GM21447 (cell line): ENCODE measurements at regions not wholly inside any gene's neighbourhood (a gene's known extent, or its start where the extent isn't known, plus 50 kb on each side); places are given as distances from the start of the nearest gene placed in this dataset.
"Not testable (repeated sequence)": the region's sequence is repeated elsewhere in the genome, so short reads cannot be mapped to it uniquely, and the experiment has no call there.

Source experiments
- ATAC-seq: cut with Tn5 transposase; IDR thresholded peaks from one replicate; pipeline ENCODE4 v1.9.1; 2021; ENCODE audit not compliant: unreplicated experiment

DNA sequence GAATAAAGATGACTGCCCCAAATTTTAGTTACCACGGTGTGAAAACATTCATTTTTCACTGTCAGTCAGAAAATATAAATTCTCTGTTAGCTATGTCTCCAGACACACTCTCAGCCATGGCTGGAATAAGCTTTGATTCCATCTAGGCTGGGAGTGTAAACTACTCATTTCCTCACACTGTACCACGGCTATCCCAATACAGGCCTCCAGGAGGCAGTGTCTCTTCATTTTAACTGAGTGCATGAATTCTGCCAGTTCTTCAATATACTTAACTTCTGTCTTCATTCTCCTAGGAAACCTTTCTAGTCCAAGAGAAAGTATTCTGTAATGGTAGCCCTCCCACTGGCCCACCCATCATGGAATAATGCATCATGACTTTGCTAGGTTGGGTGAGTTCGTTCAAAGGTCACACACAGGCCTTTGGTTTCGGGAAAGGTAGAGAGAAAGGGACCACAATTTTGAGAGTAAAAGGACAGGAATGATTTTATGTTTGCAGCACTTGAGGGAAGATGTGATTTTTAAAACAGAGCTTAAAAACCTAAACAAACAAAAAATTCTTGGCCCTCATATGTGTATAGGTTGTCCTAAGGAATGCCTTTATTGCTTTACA, 381.1 kb downstream of the SEC23A start:
- ATAC-seq, result peak; percentile 91

DNA sequence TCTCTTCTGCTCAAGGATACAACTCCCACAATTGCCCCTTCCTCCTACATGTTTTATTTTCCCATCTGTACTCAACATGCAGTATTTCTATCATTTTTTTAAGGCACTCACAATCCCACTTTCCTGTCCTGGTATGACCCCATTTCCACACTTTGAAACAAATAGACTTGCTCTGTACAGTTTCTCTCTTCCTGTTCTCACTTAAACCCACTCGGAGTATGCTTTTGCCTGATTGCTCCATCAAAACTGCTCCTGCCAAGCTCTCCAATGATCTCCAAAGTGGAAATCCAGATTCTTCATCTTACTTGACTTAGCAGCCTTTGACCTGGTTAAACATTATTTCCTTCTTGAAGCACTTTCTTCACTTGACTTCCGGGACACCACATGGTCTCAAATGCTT, 384.5 kb downstream of the SEC23A start:
- no peak for ATAC-seq

DNA sequence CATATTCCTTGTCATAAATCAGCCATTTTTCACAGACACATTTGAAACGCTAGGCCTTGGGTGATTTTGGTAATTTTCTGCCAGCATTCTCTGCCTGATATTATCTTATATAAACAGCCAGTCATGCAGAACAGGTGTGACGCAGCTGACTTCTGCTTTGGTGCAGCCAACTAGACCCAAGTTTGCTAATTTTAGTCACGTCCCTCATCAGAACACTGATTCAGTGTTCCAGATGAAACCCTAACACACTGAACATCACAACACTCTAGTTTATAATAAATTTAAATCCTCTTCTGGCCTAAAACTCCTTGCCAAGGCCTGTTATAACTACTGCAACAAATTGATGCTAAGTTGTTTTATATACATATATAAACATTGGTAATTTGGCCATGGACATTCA, 386.1 kb downstream of the SEC23A start:
- ATAC-seq, result no peak

DNA sequence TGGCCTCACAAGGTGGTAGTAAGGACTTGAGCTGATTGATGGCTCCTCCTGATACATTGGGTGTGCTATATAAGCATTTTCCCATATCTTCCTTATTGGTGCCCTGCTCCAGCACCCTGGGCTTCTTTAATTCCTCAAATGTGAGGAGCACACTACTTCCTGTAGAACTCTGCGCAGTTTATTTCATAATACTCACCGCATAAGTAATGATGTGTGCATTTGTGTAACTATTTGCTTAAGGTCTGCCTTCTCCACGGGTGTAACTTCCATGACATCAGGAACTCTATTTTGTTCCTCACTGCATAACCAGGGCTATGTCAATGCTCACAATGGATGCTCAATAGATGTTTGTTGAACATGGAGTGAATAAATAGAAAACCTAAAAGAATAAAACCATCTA, 392.2 kb downstream of the SEC23A start:
- ATAC-seq, result no peak

DNA sequence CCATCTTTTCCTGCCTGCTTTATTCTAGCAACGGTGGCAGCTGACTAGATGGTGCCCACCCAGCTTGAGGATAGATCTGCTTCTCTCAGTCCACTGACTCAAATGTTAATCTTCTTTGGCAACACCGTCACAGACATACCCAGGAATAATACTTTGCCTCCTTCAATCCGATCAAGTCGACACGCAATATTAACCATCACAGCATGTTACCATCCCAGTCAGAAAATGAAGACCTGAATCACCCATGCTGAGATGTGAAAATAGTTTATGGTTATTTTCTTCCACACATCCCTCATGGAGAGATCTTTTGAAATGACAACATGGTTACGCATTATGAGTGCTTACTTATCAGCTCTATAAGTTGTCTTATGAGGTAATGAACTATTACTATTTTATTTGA, 392.8 kb downstream of the SEC23A start:
- no peak for ATAC-seq

DNA sequence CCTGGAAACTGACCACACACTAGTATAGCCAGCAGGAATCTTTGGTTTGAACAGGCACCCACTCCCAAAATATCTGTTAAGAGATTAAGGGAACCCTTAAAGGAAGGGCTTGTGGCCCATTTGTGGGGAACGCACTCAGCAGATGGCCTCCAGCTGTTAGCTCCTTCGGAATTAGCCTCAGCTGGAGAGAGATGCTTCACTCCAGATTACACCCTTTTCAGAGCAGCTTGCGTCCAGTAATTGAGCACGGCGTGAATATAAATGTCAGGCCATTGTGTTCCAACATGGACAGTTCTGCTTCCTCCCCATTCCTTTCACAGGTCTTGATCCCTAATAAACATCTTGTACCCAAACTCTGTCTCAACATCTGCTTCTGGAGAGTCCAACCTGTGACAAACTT, 397.8 kb downstream of the SEC23A start:
- no peak for ATAC-seq

DNA sequence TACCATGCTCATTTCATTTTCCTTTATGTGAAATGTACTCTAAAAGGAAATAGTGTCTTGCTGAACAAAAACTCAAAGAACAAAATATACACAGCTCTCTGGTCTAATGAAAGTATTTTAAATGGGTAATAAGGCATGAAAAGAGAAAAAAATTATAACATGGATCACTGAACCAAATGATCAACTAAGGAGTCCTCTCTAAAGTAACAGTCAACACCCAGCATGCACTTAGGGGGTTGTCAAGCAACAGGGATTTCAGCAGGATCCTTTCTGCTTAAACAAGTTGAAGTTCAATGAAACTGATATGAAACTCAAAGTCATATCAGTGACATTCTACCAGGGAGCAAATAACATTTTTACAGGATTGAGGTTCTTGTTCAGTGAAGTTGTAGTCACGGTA, 398.8 kb downstream of the SEC23A start:
- ATAC-seq, result no peak

DNA sequence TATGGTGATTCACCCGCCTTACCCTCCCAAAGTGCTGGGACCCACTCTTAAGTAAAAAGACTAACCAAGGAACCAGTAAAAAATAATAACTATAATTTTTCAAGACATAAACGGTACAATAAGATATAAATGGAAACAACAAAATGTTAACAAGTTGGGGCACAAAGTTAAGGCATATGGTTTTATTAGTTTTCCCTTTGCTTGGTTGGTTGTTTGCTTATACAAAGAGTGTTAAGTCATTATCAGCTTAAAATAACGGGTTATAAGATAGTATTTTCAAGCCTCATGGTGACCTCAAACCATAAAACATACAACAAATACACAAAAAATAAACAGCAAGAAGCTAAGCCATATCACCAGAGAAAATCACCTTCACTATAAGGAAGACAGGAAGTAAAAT, 406.1 kb downstream of the SEC23A start:
- no peak for ATAC-seq

DNA sequence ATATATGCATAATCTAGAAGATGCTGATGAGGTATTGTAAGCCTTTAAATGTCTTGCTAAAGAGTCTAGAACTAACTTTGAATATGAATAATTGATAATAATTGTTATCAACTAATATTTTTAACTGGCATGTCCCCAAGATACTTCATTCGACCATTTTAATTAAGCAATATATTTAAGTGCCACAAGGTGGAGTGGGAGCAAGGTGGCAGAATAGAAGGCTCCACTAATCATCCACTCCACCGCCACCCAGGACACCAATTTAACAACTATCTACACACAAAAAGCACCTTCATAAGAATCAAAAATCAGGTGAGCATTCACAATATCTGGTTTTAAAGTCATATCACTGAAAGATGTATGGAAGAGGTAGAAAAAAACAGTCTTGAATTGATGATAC, 409.6 kb downstream of the SEC23A start:
- no peak for ATAC-seq

DNA sequence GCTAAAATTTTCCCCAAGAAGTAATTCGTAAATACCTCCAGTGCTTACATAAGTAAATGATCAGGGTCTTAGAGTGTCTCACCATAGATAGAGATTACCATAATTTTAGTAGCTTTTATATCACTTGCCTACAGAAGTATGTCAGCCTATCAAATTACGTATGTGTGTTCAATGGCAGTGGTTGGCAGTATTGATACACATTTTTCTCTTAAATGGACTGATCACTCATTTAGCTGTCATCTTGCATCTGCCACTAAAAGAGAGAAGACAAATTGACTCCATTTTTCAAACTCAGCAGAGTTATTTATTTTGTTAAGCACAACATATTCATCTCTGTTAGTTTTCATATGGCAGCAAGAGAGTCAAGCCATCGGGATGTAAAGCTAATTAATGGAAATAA, 413.1 kb upstream of the CLEC14A start:
- no peak for ATAC-seq

DNA sequence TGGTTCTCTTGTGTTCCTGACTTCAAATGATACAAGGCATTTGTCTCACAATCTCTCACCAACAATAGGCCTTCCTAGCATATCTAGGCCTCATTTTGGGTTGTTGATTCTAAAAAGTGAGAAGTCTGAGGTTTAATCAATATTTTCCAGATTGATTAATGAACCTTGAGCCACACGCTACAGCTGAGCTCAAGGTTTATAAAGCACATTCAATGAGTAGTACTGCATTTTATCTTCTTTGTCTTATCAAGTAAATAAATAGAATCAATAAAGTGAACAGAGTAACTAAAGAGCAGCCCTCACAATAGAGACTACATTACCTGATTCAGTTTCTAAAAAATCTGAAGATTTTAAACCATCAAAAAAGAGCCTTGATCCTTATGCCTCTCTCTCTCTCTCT, 407.5 kb upstream of the CLEC14A start:
- ATAC-seq, result no peak

DNA sequence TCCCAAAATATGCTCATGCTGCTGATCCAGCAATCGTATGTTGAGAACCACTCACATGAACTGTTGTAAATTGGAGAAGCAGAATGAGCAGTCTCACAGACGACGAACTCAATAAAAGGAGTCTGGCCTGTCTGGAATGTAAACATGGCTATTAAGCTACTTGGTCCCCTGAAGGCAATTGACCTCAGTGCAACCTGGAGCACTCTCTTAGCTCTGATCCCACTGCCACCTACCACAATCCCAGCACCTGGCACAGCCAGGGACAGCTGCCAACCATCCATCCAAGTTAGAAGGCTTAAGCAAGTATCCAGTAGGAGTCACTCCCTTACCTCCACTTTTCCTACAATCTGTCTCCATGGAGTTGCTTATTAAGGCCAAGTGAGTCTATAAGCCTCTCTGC, 406.9 kb upstream of the CLEC14A start:
- no peak for ATAC-seq

DNA sequence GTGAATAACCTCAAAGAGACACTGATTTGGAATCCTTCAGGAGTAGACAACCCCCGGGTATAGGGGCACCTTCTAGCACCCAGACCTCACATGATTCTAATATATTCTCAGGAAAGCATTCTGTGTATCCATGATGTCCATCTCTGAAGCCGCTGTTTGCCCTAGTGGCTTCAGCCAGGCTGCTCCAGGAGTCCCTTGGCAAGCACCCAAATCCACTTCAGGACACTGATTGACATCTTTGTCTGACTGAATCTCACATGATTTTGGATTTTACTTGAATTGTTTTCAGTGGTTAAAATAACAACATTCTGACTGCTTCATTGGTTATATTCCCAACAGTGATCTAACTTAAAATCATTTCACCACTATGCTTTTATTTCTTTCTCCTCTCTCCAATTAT, 390.5 kb upstream of the CLEC14A start:
- no peak for ATAC-seq

DNA sequence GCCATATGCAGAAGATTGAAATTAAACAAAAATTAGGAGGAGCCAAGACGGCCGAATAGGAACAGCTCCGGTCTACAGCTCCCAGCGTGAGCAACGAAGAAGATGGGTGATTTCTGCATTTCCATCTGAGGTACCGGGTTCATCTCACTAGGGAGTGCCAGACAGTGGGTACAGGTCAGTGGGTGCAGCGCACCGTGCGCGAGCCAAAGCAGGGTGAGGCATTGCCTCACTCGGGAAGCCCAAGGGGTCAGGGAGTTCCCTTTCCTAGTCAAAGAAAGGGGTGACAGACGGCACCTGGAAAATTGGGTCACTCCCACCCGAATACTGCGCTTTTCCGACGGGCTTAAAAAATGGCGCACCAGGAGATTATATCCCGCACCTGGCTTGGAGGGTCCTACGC, 379.0 kb upstream of the CLEC14A start:
- ATAC-seq, result not testable (repeated sequence)

DNA sequence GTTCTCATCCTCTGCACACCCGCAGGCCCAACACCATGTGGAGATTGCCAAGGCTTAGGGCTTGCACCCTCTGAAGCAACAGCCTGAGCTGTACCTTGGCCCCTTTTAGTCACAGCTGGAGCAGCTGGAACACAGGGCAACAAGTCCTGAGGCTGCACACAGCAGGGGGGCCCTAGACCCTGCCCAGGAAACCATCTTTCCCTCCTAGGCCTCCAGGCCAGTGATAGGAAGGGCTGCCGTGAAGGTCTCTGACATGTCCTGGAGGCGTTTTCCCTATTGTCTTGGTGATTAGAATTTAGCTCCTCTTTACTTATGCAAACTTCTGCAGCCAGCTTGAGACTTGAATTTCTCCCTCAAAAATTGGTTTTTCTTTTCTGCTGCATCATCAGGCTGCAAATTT, 373.5 kb upstream of the CLEC14A start:
- ATAC-seq, result no peak

DNA sequence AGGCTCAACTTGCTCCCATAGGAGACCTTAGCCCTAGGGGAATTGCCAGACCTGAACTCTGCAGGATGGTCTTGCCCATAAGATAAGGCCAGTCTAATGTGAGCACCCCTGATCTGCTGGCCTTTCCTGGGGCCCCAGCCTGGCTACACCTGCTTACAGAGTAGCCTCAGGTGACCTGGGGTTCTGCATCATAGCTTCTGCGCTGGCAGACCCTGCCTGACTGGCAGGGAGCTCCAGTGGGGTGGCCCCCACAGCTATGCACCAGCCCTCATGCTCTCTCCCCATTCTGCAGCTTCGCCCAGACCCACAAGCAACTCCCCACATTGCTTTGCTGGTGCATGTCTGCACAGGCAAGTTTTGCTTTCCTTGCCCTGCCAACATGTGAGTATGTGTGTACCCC, 371.3 kb upstream of the CLEC14A start:
- no peak for ATAC-seq

DNA sequence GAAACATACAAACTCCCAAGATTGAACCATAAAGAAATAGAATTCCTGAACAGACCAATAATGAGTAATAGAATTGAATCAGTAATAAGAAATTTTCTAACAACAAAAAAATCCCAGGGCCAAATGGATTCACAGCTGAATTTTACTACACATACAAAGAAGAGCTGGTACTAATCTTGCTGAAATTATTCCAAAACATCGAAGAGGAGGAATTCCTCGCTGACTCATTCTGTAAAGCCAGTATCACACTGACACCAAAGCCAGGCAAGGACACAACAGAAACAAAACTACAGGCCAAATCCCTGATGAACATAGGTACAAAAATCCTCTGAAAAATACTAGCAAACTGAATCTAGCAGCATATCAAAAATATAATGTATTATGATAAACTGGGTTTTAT, 367.8 kb upstream of the CLEC14A start:
- ATAC-seq, result no peak

DNA sequence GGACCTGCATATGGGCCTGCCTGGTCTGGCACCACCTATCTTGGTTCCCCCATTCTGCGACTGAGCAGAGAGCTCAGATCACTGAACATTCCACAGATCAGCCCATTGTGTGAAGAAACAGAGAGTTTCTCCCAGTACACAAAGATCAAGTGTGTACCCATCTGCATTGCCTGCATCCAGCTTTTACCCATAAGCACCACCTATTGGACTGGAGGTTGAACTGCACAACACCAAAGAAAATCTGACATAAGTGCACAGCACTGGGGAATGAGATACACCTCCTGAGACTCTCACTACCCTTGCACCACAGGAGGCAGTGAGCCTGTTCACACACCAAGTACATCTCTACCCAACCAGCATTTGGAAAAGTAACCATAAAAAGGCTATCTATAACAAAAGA, 362.6 kb upstream of the CLEC14A start:
- ATAC-seq, result no peak

DNA sequence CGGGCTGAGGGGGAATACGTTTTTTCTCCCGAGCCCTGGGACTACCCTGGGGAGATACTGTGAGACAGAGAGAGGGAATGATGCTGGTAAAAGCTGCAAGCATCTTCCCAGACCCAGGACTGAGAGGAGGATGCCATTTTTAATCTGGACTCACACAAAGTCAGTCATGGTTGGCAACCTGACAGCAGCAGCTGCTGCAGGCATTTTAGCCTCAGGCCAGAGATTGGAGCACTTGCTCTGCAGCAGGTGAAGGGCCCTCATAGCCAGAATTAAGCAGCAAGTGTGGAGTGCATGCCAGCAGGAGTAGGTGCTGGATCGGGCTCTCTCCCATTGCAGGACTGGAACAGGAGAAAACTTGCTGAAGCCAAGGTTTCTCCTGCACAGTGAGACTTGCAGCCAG, 361.1 kb upstream of the CLEC14A start:
- ATAC-seq, result no peak

DNA sequence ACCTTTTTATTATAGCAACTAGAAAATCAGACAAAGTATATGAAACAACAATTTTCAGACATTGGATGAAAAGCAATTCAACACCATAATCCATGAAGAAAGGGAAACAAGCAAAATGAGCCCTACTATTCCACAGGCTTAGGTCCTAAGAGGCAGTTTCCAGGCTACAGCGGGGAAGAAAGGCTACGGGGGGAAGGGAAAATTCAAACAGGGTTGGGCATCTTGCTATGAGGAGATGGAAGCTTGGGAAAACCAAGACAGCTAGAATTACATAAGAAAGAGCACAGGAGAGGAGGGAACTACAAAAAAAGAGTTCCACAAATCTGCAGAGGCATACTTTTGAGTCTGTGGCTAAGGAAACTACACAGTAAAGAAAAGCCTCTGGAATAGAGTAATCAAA, 356.0 kb upstream of the CLEC14A start:
- no peak for ATAC-seq

DNA sequence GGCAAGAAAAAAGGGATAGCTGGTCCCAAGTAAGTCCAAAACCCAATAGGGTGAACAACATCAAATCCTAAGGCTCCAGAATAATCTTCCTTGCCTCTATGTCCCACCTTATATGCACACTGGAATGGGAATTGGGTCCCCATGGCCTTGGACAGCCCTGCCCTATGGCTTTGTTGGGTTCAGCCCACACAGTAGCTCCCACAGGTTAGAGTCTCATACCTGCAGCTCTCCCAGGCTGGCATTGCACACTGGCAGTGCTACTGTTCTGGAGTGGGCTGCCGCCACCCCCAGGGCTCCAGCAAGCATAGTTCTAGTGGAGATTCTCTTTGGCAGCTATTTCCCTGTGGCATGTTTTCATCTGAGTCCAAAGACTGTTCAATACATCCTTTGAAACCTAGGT, 352.4 kb upstream of the CLEC14A start:
- ATAC-seq, result no peak

DNA sequence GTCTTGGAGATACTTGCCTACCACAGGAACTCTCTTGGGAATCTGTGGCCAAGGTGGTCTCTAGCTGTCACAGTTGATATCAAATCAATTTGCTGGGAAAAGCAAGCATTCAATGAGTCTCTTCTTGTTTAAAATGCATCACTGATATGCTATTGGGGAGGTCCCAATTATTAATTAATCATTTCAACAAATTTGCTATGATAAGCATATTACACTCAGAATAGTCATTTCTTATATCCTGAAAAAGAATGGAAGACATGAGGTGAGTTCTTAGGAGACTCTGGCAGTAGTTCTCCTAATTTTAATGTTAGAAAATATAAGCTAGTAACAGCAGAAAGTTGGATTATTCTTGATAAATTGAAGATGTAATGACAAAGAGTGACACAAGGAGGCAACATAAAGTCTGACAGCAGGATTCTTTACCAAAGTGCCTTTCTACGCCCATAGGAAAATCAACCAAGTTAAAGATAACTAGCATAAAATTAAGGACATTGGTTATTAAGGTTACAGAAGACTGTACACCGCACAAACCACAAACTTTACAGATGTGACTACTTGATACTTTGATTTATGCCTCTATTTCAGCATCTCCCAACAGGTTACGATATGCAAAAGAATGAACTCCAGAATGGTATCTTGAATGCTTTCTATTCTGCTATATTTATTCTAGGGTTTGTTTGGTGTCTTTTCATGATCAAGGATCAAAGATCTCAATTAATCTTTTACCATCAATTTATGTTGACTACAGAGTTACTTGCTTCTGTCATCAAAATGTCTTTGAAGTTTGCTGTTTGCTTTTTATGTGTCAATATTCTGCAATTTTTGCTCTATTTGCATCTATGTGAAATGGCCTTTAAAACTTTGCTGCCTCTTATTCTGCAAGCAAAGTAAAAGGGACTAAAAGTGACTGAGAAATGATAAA, 349.6 kb upstream of the CLEC14A start:
- no peak for ATAC-seq

DNA sequence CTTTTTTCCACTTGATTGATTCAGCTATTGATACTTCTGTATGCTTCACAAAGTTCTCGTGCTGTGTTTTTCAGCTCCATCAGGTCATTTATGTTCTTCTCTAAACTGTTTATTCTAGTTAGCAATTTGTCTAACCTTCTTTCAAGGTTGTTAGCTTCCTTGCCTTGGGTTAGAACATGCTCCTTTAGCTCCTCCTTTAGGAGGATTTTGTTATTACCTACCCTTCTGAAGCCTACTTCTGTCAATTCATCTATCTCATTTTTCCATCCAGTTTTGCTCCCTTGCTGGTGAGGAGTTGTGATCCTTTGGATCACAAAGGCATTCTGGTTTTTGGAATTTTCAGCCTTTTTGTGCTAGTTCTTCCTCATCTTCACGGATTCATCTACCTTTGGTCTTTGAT, 344.7 kb upstream of the CLEC14A start:
- not testable (repeated sequence) for ATAC-seq
